Right lobe of liver (tissue), 6 donors: ENCODE measurements at regions not wholly inside any gene's neighbourhood (a gene's known extent, or its start where the extent isn't known, plus 50 kb on each side); places are given as distances from the start of the nearest gene placed in this dataset.
"Not testable (repeated sequence)": the region's sequence is repeated elsewhere in the genome, so short reads cannot be mapped to it uniquely, and the experiment has no call there.

ENCODE experiments used
- ATAC-seq, 4 donors: fragments of 200-7000 bp; cut with Tn5 transposase; one replicate each; pipeline ENCODE4 v1.9.1; 2020; ENCODE audit warnings: mild to moderate bottlenecking in 4 of 4, moderate library complexity in 4 of 4
- DNase-seq, 3 donors: peaks; one replicate each; pipeline ENCODE4 v3.0.0-alpha.2; 2020
- H3K27ac ChIP-seq, 3 donors: fragments of 200-600 bp; one replicate each; pipeline ENCODE4 v1.8.0; 2022
- H3K27me3 ChIP-seq, 2 donors: fragments of 200-600 bp; one replicate each; pipeline ENCODE4 v1.8.0; 2022
- H3K36me3 ChIP-seq, 4 donors: fragments of 200-600 bp; sonication (generic) in 1 of 4; one replicate each; pipeline versions ENCODE4 v1.5.1 to v1.8.0; 2017 to 2022; ENCODE audit warnings: control low read depth in 1 of 4
- H3K4me1 ChIP-seq, 4 donors: fragments of 200-600 bp; sonication (generic) in 1 of 4; one replicate each; pipeline versions ENCODE4 v1.5.1 to v1.8.0; 2017 to 2022; ENCODE audit warnings: control low read depth in 1 of 4
- H3K4me3 ChIP-seq, 3 donors: fragments of 200-600 bp; one replicate each; pipeline ENCODE4 v1.8.0; 2022
- H3K9me3 ChIP-seq, 4 donors: fragments of 200-600 bp; sonication (generic) in 1 of 4; one replicate each; pipeline versions ENCODE4 v1.5.1 to v1.8.0; 2017 to 2022; ENCODE audit warnings: control low read depth in 1 of 4
- POLR2A ChIP-seq: fragments of 450-650 bp; IDR thresholded peaks from one replicate; pipeline ENCODE4 v1.6.1; 2017; ENCODE audit warnings: antibody characterized with exemption, mild to moderate bottlenecking
- WGBS: methylation state at CpG from one replicate; pipeline ENCODE4 v1.1.6; 2018; ENCODE audit warnings: low coverage, low lambda C conversion rate; ENCODE audit not compliant: insufficient coverage; ENCODE audit errors: missing lambda C conversion rate; 5-methylcytosine and 5-hydroxymethylcytosine counted together
- intact Hi-C, 2 donors: fragments of 100-400 bp; cut with DNase I; formaldehyde crosslinking; loops; one replicate each; pipeline versions ENCODE4 v1.11.2 to v1.14.1; 2022
- TF ChIP-seq, protein P1 (sequence below), 4 donors: fragments of 200-600 bp in 3 of 4; fragments of 450-650 bp in 1 of 4; IDR thresholded peaks; one replicate each; pipeline versions ENCODE4 v1.5.1 to v1.8.0; 2016 to 2022; ENCODE audit warnings: antibody characterized with exemption in 4 of 4, mild to moderate bottlenecking in 2 of 4
- donor health status: DM: no; HTN: yes; CAD: no.
- donor health status: DM: no; HTN: no; CAD: no.
- donor health status: DM: no; HTN: no; CAD: no.
- donor health status: DM: no; HTN: yes; CAD: no.
- donor health status: DM: no; HTN: yes; CAD: no.

DNA sequence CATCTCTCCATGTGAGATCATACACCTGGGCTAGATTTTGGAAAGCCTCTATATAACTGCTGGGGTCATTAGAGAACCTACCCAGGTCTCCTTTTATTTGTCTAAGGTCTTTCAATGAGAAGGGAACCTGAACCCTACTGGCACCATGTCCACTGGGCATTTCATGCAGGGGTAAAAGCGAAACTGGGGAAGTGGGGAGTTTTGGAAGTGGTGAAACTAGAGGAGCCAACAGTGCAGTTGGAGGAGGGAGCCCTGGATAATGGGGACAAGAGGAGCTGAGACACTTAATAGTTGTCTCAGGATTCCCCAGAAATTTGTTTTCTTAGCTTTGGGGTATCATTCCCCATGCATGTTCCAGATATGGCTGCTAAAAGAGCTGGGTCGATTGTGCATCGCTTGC, 169.0 kb upstream of the NREP start:
- Histone ChIP-seq H3K27ac (no peak overlapping the region), H3K9me3 (no peaks in the 10 kb centered on the region), H3K27me3 (no peaks in the 10 kb centered on the region), H3K36me3 (no peaks in the 10 kb centered on the region), H3K4me3 (no peak overlapping the region), H3K4me1 (no peaks in the 10 kb centered on the region)
- WGBS: 89% methylated on average over 3 of the region's 3 CpGs
- TF ChIP-seq, protein P1, sequence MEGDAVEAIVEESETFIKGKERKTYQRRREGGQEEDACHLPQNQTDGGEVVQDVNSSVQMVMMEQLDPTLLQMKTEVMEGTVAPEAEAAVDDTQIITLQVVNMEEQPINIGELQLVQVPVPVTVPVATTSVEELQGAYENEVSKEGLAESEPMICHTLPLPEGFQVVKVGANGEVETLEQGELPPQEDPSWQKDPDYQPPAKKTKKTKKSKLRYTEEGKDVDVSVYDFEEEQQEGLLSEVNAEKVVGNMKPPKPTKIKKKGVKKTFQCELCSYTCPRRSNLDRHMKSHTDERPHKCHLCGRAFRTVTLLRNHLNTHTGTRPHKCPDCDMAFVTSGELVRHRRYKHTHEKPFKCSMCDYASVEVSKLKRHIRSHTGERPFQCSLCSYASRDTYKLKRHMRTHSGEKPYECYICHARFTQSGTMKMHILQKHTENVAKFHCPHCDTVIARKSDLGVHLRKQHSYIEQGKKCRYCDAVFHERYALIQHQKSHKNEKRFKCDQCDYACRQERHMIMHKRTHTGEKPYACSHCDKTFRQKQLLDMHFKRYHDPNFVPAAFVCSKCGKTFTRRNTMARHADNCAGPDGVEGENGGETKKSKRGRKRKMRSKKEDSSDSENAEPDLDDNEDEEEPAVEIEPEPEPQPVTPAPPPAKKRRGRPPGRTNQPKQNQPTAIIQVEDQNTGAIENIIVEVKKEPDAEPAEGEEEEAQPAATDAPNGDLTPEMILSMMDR (IDR thresholded peaks at IDR 0.05): no peak
- TF ChIP-seq POLR2A: no peak
- DNase-seq: no peak
- intact Hi-C loops: no loop called here
- ATAC-seq: no peak

DNA sequence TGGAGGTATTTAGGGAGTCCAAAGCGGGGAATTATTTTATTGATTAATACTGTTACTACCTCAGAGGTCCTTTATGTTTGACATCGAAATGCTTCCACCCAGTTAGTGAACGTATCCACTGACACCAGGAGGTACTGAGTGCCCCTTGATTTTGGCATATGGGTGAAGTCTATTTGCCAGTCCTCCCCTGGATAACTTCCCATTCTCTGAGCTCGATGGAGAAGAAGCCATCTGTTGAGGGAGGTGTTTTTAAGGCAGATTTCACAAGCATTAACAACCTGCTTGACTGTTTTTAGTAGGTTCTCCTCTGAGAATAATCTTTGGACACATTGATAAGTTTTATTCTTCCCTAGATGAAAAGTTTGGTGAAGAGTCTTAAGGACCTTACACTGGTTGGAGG, 165.3 kb upstream of the NREP start:
- DNase-seq (no peak), ATAC-seq (no peak)
- no peak for TF ChIP-seq POLR2A
- Histone ChIP-seq H3K27me3 (no peaks in the 10 kb centered on the region), H3K4me3 (no peak overlapping the region), H3K27ac (no peak overlapping the region), H3K4me1 (no peaks in the 10 kb centered on the region), H3K9me3 (no peaks in the 10 kb centered on the region), H3K36me3 (no peaks in the 10 kb centered on the region)
- 63% methylated on average over 2 of the region's 4 CpGs for WGBS
- intact Hi-C loops: no loop called here

DNA sequence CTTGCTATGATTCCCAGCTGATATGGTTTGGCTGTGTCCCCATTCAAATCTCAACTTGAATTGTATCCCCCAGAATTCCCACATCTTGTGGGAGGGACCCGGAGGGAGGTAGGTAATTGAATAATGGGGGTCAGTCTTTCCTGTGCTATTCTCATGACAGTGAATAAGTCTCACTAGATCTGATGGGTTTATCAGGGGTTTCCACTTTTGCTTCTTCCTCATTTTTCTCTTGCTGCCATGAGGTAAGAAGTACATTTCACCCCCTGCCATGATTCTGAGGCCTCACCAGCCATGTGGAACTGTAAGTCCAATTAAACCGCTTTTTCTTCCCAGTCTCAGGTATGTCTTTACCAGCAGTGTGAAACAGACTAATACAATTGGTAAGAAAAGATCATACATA, 164.7 kb upstream of the NREP start:
- H3K9me3 ChIP-seq, H3K4me1 ChIP-seq, intact Hi-C loops, H3K36me3 ChIP-seq, H3K27me3 ChIP-seq, H3K27ac ChIP-seq, H3K4me3 ChIP-seq, ATAC-seq, DNase-seq: not testable (repeated sequence)
- WGBS: 78% methylated on average over 2 of the region's 2 CpGs

DNA sequence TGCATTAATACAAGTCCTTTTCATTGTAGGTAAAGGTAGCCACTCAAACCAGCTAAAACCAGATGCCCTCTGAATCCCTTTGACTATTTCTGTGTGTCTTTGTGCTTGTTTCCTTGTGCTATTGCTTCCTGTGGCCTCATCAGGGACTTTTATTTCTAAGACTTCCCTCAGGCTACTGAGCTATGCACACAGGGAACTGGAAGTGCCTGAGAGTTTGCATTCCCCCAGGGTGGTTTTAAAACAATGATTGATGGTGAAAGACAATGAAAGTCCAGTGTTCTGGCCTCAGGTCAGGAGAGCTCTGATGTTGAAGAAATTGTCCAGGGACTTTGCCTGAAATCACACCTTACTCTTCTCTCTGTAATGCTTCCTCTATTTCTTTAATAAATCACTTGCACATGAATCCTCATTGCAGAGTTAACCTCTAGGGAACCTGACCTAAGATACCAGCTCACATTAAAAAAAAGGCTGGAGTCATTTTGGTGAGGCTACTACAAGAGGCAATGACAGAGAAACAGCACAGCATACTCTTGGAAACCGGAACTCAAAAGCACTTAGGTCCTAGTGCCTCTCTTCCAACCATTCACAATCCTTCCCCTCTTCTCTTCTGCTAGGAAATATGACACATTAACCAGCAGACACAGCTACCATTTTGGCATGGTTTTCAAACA, 158.1 kb upstream of the NREP start:
- TF ChIP-seq, protein P1 (IDR thresholded peaks at IDR 0.05): no peak
- TF ChIP-seq POLR2A: no peak
- 86% methylated on average over 1 of the region's 1 CpG for WGBS
- ATAC-seq (no peak), DNase-seq (no peak)
- H3K4me1 ChIP-seq: no peaks in the 10 kb centered on the region
- intact Hi-C loops: no loop called here
- H3K27me3 ChIP-seq: no peaks in the 10 kb centered on the region
- H3K9me3 ChIP-seq: no peaks in the 10 kb centered on the region
- H3K4me3 ChIP-seq: no peak overlapping the region
- no peak overlapping the region for H3K27ac ChIP-seq
- no peaks in the 10 kb centered on the region for H3K36me3 ChIP-seq

DNA sequence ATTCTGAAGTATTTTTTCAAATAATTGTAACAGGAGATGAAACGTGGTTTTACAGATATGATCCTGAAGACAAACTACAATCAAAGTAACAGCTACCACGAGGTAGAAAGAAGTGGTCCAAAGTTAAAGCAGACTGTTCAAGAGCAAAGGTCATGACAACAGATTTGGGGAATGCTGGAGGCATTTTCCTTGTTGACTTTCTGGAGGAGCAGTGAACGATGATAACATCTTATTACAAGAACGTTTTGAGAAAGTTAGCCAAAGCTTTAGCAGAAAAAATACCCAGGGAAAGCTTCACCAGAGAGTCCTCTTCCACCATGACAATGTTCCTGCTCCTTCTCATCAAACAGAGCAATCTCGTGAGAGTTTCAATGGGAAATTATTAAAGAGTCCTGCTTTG, 145.4 kb upstream of the NREP start:
- ATAC-seq: no peak
- H3K4me3 ChIP-seq: no peak overlapping the region
- WGBS: 60% methylated on average over 5 of the region's 5 CpGs
- DNase-seq: no peak
- no peaks in the 10 kb centered on the region for H3K36me3 ChIP-seq
- TF ChIP-seq POLR2A: no peak
- TF ChIP-seq, protein P1 (IDR thresholded peaks at IDR 0.05): no peak
- H3K27me3 ChIP-seq: no peaks in the 10 kb centered on the region
- H3K9me3 ChIP-seq: no peaks in the 10 kb centered on the region
- H3K27ac ChIP-seq: no peak overlapping the region
- intact Hi-C loops: no loop called here
- H3K4me1 ChIP-seq: no peaks in the 10 kb centered on the region

DNA sequence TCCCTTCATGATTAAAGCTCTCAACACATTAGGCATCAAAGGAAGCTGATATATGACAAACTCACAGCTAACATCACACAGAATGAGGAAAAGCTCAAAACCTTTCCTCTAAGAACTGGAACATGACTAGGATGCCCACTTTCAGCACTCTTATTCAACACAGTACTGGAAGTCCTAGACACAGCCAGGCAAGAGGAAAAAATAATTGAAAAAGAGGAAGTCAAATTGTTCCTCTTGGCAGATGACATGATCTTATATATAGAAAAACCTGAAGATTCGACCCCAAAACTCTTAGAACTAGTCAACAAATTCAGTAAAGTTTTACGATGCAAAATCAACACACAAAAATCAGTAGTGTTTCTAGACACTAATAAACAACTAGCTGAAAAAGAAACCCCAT, 144.3 kb upstream of the NREP start:
- Histone ChIP-seq H3K9me3 (no peaks in the 10 kb centered on the region), H3K4me3 (no peak overlapping the region), H3K36me3 (no peaks in the 10 kb centered on the region), H3K27ac (no peak overlapping the region), H3K4me1 (no peaks in the 10 kb centered on the region), H3K27me3 (no peaks in the 10 kb centered on the region)
- no peak for DNase-seq
- intact Hi-C loops: no loop called here
- WGBS: 32% methylated on average over 2 of the region's 2 CpGs
- no peak for ATAC-seq
- TF ChIP-seq POLR2A: no peak
- TF ChIP-seq, protein P1 (IDR thresholded peaks at IDR 0.05): no peak
